A549 (cell line): ENCODE measurements at regions not wholly inside any gene's neighbourhood (a gene's known extent, or its start where the extent isn't known, plus 50 kb on each side); places are given as distances from the start of the nearest gene placed in this dataset.

Experiments used
- ATAC-seq, 2 experiments: fragments of 200-7000 bp in 1 of 2; fragments of >200 bp in 1 of 2; cut with Nextera tagmentation in 1 of 2; cut with Tn5 transposase in 1 of 2; 3 replicates each; pipeline versions ENCODE4 v1.8.0 to v1.9.1; 2018 to 2020; ENCODE audit warnings: mild to moderate bottlenecking in 1 of 2, moderate library complexity in 1 of 2
- CTCF ChIA-PET: fragments of 300-600 bp; sonication (Branson Sonifier 250); formaldehyde crosslinking; extraction: SDS; loops from one replicate; lab custom pipeline; 2021; ENCODE audit warnings: antibody characterized with exemption, inconsistent platforms; lab: Yijun Ruan, JAX
- POLR2A ChIA-PET: fragments of 350-600 bp; formaldehyde crosslinking; extraction: SDS; loops from one replicate; lab custom pipeline; 2021; ENCODE audit warnings: antibody characterized with exemption, inconsistent platforms; lab: Yijun Ruan, JAX
- DNase-seq, 2 experiments: peaks; one replicate each; pipeline versions ENCODE4 v3.0.0 to v3.0.0-alpha.2; 2011 to 2016; ENCODE audit warnings: low read depth in 1 of 2, low spot score in 1 of 2
- FAIRE-seq: peaks from 2 replicates; lab custom pipeline; 2011; peaks lifted over from hg19 to GRCh38; lab: Jason Lieb, UNC
- H3K27ac ChIP-seq, 2 experiments: fragments of >200 bp; sonication (Bioruptor Twin); formaldehyde crosslinking; 3 replicates each; pipeline ENCODE4 v1.5.1; 2016 to 2017
- H3K4me1 ChIP-seq: fragments of >200 bp; sonication (Bioruptor Twin); formaldehyde crosslinking; 3 replicates; pipeline ENCODE4 v1.6.1; 2016
- H3K4me2 ChIP-seq: fragments of >200 bp; sonication (Bioruptor Twin); formaldehyde crosslinking; 3 replicates; pipeline ENCODE4 v1.6.1; 2016
- H3K4me3 ChIP-seq: fragments of >200 bp; sonication (Bioruptor Twin); formaldehyde crosslinking; 3 replicates; pipeline ENCODE4 v1.5.1; 2016
- H3K9me3 ChIP-seq: fragments of >200 bp; sonication (Bioruptor Twin); formaldehyde crosslinking; 3 replicates; pipeline ENCODE4 v1.6.1; 2016
- CEBPB ChIP-seq, 2 experiments: fragments of >200 bp in 1 of 2; sonication (Bioruptor Twin) in 1 of 2; formaldehyde crosslinking in 1 of 2; IDR thresholded peaks; 2 replicates each; pipeline ENCODE4 v1.6.1; 2012 to 2016
- CHD2 ChIP-seq: fragments of 150-350 bp; IDR thresholded peaks from 2 replicates; pipeline ENCODE4 v1.6.1; 2014; ENCODE audit warnings: low read length; ENCODE audit not compliant: partially characterized antibody
- CHD4 ChIP-seq: fragments of 200-600 bp; sonication (generic); IDR thresholded peaks from 2 replicates; pipeline ENCODE4 v1.6.1; 2016; ENCODE audit warnings: antibody characterized with exemption, mild to moderate bottlenecking, borderline replicate concordance
- EHF ChIP-seq: fragments of 250-450 bp; sonication (Bioruptor Pico); IDR thresholded peaks from 2 replicates; pipeline ENCODE4 v1.5.0; 2020; ENCODE audit warnings: mild to moderate bottlenecking
- ESRRA ChIP-seq: fragments of 150-350 bp; IDR thresholded peaks from 2 replicates; pipeline ENCODE4 v1.6.1; 2014; ENCODE audit warnings: mild to moderate bottlenecking, low read length, borderline replicate concordance
- FOSB ChIP-seq: fragments of 250-450 bp; sonication (Bioruptor Pico); IDR thresholded peaks from 2 replicates; pipeline ENCODE4 v1.5.0; 2020; ENCODE audit warnings: mild to moderate bottlenecking, moderate library complexity
- FOSL2 ChIP-seq, 2 experiments: fragments of 450-650 bp in 1 of 2; fragments of >200 bp in 1 of 2; sonication (Bioruptor Twin) in 1 of 2; formaldehyde crosslinking; IDR thresholded peaks; 2 replicates each; pipeline versions ENCODE4 v1.5.0 to v1.6.1; 2016 to 2020; ENCODE audit warnings: mild to moderate bottlenecking in 1 of 2, moderate library complexity in 1 of 2
- HDAC2 ChIP-seq: fragments of 200-600 bp; sonication (generic); IDR thresholded peaks from 2 replicates; pipeline ENCODE4 v1.6.1; 2016
- HOXA7 ChIP-seq: fragments of 250-450 bp; sonication (Bioruptor Pico); IDR thresholded peaks from 2 replicates; pipeline ENCODE4 v1.5.0; 2020; ENCODE audit warnings: mild to moderate bottlenecking, moderate library complexity
- KDM1A ChIP-seq: fragments of 200-600 bp; sonication (generic); IDR thresholded peaks from 2 replicates; pipeline ENCODE4 v1.6.1; 2016; ENCODE audit warnings: low read depth, mild to moderate bottlenecking
- MAFK ChIP-seq: fragments of 450-650 bp; IDR thresholded peaks from 2 replicates; pipeline ENCODE4 v1.6.1; 2014; ENCODE audit not compliant: partially characterized antibody
- NPAS2 ChIP-seq: fragments of 250-450 bp; sonication (Bioruptor Pico); IDR thresholded peaks from 2 replicates; pipeline ENCODE4 v1.8.0; 2022; ENCODE audit warnings: mild to moderate bottlenecking, moderate library complexity, borderline replicate concordance
- POLR2AphosphoS2 ChIP-seq: conservative IDR thresholded peaks from 2 replicates; pipeline ENCODE4 v1.6.1; 2012; ENCODE audit warnings: low read length, improper control_type of control experiment, inconsistent platforms
- RAD21 ChIP-seq, 2 experiments: fragments of >200 bp in 1 of 2; sonication (Bioruptor Twin) in 1 of 2; formaldehyde crosslinking in 1 of 2; IDR thresholded peaks in 1 of 2; conservative IDR thresholded peaks in 1 of 2; 2 replicates in 1 of 2; 3 replicates in 1 of 2; pipeline ENCODE4 v1.6.1; 2012 to 2018; ENCODE audit warnings: inconsistent platforms in 1 of 2
- RARB ChIP-seq: fragments of 250-450 bp; sonication (Bioruptor Pico); IDR thresholded peaks from 2 replicates; pipeline ENCODE4 v1.8.0; 2021; ENCODE audit warnings: mild to moderate bottlenecking, moderate library complexity
- RFX5 ChIP-seq: fragments of 450-650 bp; IDR thresholded peaks from 2 replicates; pipeline ENCODE4 v1.7.1; 2014; ENCODE audit warnings: antibody characterized with exemption, mild to moderate bottlenecking, moderate library complexity
- SMC3 ChIP-seq: fragments of >200 bp; sonication (Bioruptor Twin); formaldehyde crosslinking; IDR thresholded peaks from 3 replicates; pipeline ENCODE4 v1.6.1; 2018; ENCODE audit warnings: inconsistent platforms
- TFCP2L1 ChIP-seq: fragments of 250-450 bp; sonication (Bioruptor Pico); IDR thresholded peaks from 2 replicates; pipeline ENCODE4 v1.5.0; 2021; ENCODE audit warnings: mild to moderate bottlenecking
- TP53 ChIP-seq: fragments of 250-450 bp; sonication (Bioruptor Pico); IDR thresholded peaks from 2 replicates; pipeline ENCODE4 v1.5.0; 2021; ENCODE audit warnings: mild to moderate bottlenecking, moderate library complexity
- ZC3H11A ChIP-seq: fragments of 450-650 bp; IDR thresholded peaks from 2 replicates; pipeline ENCODE4 v1.6.1; 2014; ENCODE audit warnings: antibody characterized with exemption, mild to moderate bottlenecking
- ZFP36 ChIP-seq: fragments of 450-650 bp; IDR thresholded peaks from 2 replicates; pipeline ENCODE4 v1.6.1; 2014; ENCODE audit warnings: borderline replicate concordance; ENCODE audit not compliant: partially characterized antibody
- ZNF302 ChIP-seq: fragments of 250-450 bp; sonication (Bioruptor Pico); IDR thresholded peaks from 2 replicates; pipeline ENCODE4 v1.9.0; 2021; ENCODE audit warnings: inconsistent platforms, mild to moderate bottlenecking, moderate library complexity
- ZSCAN20 ChIP-seq: fragments of 250-450 bp; sonication (Bioruptor Pico); IDR thresholded peaks from 2 replicates; pipeline ENCODE4 v1.8.0; 2022; ENCODE audit warnings: mild to moderate bottlenecking, moderate library complexity
- WGBS: methylation state at CpG from one replicate; pipeline ENCODE4 v1.1.6; 2017; ENCODE audit errors: missing lambda C conversion rate; 5-methylcytosine and 5-hydroxymethylcytosine counted together
- TF ChIP-seq, protein P1 (sequence below): fragments of >200 bp; sonication (Bioruptor Twin); formaldehyde crosslinking; IDR thresholded peaks from 2 replicates; pipeline ENCODE4 v1.6.1; 2016
- TF ChIP-seq, protein P2 (sequence below): fragments of >200 bp; sonication (Bioruptor Twin); formaldehyde crosslinking; IDR thresholded peaks from 3 replicates; pipeline ENCODE4 v1.5.1; 2016
- TF ChIP-seq, protein P3 (sequence below): fragments of 250-450 bp; sonication (Bioruptor Pico); IDR thresholded peaks from 2 replicates; pipeline ENCODE4 v1.5.0; 2021; ENCODE audit warnings: mild to moderate bottlenecking, moderate library complexity, borderline replicate concordance
- TF ChIP-seq, protein P4 (sequence below): fragments of 200-600 bp; sonication (generic); IDR thresholded peaks from 2 replicates; pipeline ENCODE4 v1.6.1; 2016; ENCODE audit warnings: antibody characterized with exemption, mild to moderate bottlenecking, moderate library complexity

DNA sequence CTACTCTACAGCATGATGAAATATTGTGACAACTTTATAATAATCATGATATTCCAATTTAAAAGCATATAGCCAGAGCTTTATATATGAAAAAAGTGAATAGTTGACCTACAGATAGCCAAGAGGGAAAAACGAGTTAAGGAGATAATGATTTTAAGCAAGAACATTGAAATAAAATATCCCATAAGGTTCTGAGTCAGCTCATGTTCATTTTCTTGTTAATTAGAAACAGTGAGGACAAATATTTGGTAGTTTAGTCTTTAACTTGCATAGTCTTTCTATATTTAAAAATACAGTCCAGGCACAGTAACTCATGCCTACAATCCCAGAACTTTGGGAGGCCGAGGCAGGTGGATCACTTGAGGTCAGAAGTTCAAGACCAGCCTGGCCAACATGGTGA is 55.8 kb upstream of the CDH6 start:
- FAIRE-seq (no peak), ATAC-seq (no peak), DNase-seq (no peak)
- no peak overlapping the region for H3K4me2 ChIP-seq
- WGBS = 5% methylated on average over 2 of the region's 2 CpGs
- CTCF ChIA-PET = no interaction called here
- POLR2A ChIA-PET = no interaction called here
- H3K4me1 ChIP-seq = no peaks in the 10 kb centered on the region
- TF ChIP-seq TP53 (CRISPR knock-in tag) = no peak
- no peak for TF ChIP-seq CEBPB (IDR thresholded peaks at IDR 0.05)
- no peak for TF ChIP-seq ZFP36
- TF ChIP-seq, protein P1, sequence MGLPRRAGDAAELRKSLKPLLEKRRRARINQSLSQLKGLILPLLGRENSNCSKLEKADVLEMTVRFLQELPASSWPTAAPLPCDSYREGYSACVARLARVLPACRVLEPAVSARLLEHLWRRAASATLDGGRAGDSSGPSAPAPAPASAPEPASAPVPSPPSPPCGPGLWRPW = no peak
- no peak for TF ChIP-seq ZNF302 (CRISPR knock-in tag)
- TF ChIP-seq FOSL2 (IDR thresholded peaks at IDR 0.05) = no peak
- TF ChIP-seq FOSL2 (CRISPR knock-in tag; IDR thresholded peaks at IDR 0.05) = no peak
- TF ChIP-seq RFX5 = no peak
- TF ChIP-seq SMC3 = no peak
- no peak for TF ChIP-seq HDAC2
- TF ChIP-seq TFCP2L1 (CRISPR knock-in tag) = no peak
- no peak for TF ChIP-seq FOSB (CRISPR knock-in tag)
- no peak for TF ChIP-seq RAD21 (conservative IDR thresholded peaks at IDR 0.05 in 1 of 2, IDR thresholded peaks at IDR 0.05 in 1 of 2)
- no peak for TF ChIP-seq ZSCAN20
- TF ChIP-seq ESRRA = no peak
- TF ChIP-seq, protein P2, sequence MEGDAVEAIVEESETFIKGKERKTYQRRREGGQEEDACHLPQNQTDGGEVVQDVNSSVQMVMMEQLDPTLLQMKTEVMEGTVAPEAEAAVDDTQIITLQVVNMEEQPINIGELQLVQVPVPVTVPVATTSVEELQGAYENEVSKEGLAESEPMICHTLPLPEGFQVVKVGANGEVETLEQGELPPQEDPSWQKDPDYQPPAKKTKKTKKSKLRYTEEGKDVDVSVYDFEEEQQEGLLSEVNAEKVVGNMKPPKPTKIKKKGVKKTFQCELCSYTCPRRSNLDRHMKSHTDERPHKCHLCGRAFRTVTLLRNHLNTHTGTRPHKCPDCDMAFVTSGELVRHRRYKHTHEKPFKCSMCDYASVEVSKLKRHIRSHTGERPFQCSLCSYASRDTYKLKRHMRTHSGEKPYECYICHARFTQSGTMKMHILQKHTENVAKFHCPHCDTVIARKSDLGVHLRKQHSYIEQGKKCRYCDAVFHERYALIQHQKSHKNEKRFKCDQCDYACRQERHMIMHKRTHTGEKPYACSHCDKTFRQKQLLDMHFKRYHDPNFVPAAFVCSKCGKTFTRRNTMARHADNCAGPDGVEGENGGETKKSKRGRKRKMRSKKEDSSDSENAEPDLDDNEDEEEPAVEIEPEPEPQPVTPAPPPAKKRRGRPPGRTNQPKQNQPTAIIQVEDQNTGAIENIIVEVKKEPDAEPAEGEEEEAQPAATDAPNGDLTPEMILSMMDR = no peak
- TF ChIP-seq MAFK = no peak
- TF ChIP-seq ZC3H11A = no peak
- no peak for TF ChIP-seq NPAS2 (CRISPR knock-in tag)
- TF ChIP-seq, protein P3, sequence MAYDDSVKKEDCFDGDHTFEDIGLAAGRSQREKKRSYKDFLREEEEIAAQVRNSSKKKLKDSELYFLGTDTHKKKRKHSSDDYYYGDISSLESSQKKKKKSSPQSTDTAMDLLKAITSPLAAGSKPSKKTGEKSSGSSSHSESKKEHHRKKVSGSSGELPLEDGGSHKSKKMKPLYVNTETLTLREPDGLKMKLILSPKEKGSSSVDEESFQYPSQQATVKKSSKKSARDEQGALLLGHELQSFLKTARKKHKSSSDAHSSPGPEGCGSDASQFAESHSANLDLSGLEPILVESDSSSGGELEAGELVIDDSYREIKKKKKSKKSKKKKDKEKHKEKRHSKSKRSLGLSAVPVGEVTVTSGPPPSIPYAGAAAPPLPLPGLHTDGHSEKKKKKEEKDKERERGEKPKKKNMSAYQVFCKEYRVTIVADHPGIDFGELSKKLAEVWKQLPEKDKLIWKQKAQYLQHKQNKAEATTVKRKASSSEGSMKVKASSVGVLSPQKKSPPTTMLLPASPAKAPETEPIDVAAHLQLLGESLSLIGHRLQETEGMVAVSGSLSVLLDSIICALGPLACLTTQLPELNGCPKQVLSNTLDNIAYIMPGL = no peak
- no peak for TF ChIP-seq POLR2AphosphoS2
- H3K9me3 ChIP-seq = no peaks in the 10 kb centered on the region
- H3K4me3 ChIP-seq = no peak overlapping the region
- H3K27ac ChIP-seq = no peak overlapping the region

DNA sequence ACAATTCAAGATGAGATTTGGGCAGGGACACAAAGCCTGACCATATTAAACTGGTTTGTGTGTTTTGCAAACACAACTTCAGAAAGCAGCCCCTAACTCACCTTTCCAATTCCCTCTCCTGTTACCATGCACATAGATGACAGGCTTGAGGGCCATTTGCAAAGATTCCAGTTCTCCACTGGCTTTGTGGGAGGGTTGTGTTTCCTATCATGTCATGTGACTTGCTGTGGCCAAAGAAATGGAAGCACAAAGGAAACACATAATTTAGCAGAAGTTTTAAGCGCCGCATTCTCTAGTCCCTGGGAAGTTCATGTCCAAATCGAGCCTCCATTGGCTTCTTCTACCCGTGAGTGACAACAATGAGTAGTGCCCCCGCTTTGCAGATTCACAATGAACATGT is 57.9 kb upstream of the CDH6 start:
- DNase-seq (no peak), FAIRE-seq (no peak), ATAC-seq (no peak)
- H3K9me3 ChIP-seq = no peaks in the 10 kb centered on the region
- H3K4me1 ChIP-seq = no peaks in the 10 kb centered on the region
- POLR2A ChIA-PET = no interaction called here
- WGBS = 56% methylated on average over 5 of the region's 5 CpGs
- no peak overlapping the region for H3K27ac ChIP-seq
- no peak overlapping the region for H3K4me2 ChIP-seq
- CTCF ChIA-PET = no interaction called here
- H3K4me3 ChIP-seq = no peak overlapping the region
- no peak for TF ChIP-seq CHD2
- no peak for TF ChIP-seq CEBPB (IDR thresholded peaks at IDR 0.05)
- no peak for TF ChIP-seq RARB (CRISPR knock-in tag)
- TF ChIP-seq HOXA7 (CRISPR knock-in tag) = no peak
- no peak for TF ChIP-seq EHF (CRISPR knock-in tag)
- TF ChIP-seq CHD4 = no peak
- TF ChIP-seq FOSB (CRISPR knock-in tag) = no peak
- TF ChIP-seq KDM1A = no peak
- TF ChIP-seq RAD21 (conservative IDR thresholded peaks at IDR 0.05 in 1 of 2, IDR thresholded peaks at IDR 0.05 in 1 of 2) = no peak
- TF ChIP-seq POLR2AphosphoS2 = no peak
- TF ChIP-seq, protein P2 = no peak
- no peak for TF ChIP-seq RFX5
- no peak for TF ChIP-seq TP53 (CRISPR knock-in tag)
- TF ChIP-seq, protein P4, sequence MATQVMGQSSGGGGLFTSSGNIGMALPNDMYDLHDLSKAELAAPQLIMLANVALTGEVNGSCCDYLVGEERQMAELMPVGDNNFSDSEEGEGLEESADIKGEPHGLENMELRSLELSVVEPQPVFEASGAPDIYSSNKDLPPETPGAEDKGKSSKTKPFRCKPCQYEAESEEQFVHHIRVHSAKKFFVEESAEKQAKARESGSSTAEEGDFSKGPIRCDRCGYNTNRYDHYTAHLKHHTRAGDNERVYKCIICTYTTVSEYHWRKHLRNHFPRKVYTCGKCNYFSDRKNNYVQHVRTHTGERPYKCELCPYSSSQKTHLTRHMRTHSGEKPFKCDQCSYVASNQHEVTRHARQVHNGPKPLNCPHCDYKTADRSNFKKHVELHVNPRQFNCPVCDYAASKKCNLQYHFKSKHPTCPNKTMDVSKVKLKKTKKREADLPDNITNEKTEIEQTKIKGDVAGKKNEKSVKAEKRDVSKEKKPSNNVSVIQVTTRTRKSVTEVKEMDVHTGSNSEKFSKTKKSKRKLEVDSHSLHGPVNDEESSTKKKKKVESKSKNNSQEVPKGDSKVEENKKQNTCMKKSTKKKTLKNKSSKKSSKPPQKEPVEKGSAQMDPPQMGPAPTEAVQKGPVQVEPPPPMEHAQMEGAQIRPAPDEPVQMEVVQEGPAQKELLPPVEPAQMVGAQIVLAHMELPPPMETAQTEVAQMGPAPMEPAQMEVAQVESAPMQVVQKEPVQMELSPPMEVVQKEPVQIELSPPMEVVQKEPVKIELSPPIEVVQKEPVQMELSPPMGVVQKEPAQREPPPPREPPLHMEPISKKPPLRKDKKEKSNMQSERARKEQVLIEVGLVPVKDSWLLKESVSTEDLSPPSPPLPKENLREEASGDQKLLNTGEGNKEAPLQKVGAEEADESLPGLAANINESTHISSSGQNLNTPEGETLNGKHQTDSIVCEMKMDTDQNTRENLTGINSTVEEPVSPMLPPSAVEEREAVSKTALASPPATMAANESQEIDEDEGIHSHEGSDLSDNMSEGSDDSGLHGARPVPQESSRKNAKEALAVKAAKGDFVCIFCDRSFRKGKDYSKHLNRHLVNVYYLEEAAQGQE = no peak
